ENCODE measurements at regions not wholly inside any gene's neighbourhood (a gene's known extent, or its start where the extent isn't known, plus 50 kb on each side); places are given as distances from the start of the nearest gene placed in this dataset.

DNA sequence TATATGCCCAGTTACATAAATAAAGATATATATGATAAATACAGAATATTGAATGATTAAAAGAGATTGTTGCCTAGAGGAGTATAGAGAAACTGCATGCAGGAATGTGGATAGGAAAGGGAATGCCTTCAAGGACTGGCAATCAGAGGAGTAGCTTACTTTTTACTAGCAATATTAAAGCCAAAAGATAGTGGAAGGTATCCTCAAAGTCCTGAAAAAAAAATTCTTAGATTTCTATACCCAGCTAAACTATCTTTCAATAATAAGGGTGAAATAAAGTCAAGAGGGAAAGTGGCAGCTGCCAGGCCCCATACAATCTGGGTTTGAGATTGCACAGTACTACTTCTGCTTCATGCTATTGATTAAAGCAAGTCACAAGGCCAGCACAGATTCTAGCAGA lies 733.2 kb downstream of the GATA3 start:
- Histone ChIP-seq H4K20me1 (ENCODE audit: insufficient read depth, low read length) (no peaks in the 10 kb centered on the region), H3K36me3 (ENCODE audit: insufficient read depth, low read length) (no peaks in the 10 kb centered on the region), H2AFZ (ENCODE audit: low read length) (no peak overlapping the region), H3K9ac (ENCODE audit: low read length) (no peak overlapping the region), H3K4me2 (ENCODE audit: low read length) (no peak overlapping the region), H3K4me3 (ENCODE audit: low read depth, low read length, poor library complexity, severe bottlenecking) (no peak overlapping the region), H3K27ac (ENCODE audit: low read depth, low read length, poor library complexity, severe bottlenecking) (no peak overlapping the region), H3K79me2 (ENCODE audit: insufficient read depth, low read length) (no peaks in the 10 kb centered on the region), H3F3A (ENCODE audit: insufficient read depth, low read length) (no peaks in the 10 kb centered on the region), H3K27me3 (ENCODE audit: insufficient read depth, low read length) (no peaks in the 10 kb centered on the region), H3K9me2 (ENCODE audit: low read depth, low read length) (no peaks in the 10 kb centered on the region), H3K4me1 (ENCODE audit: insufficient read depth, low read length, severe bottlenecking) (no peaks in the 10 kb centered on the region), H3K9me3 (ENCODE audit: low read length) (no peaks in the 10 kb centered on the region)
- TF ChIP-seq, protein P1, sequence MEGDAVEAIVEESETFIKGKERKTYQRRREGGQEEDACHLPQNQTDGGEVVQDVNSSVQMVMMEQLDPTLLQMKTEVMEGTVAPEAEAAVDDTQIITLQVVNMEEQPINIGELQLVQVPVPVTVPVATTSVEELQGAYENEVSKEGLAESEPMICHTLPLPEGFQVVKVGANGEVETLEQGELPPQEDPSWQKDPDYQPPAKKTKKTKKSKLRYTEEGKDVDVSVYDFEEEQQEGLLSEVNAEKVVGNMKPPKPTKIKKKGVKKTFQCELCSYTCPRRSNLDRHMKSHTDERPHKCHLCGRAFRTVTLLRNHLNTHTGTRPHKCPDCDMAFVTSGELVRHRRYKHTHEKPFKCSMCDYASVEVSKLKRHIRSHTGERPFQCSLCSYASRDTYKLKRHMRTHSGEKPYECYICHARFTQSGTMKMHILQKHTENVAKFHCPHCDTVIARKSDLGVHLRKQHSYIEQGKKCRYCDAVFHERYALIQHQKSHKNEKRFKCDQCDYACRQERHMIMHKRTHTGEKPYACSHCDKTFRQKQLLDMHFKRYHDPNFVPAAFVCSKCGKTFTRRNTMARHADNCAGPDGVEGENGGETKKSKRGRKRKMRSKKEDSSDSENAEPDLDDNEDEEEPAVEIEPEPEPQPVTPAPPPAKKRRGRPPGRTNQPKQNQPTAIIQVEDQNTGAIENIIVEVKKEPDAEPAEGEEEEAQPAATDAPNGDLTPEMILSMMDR (IDR thresholded peaks at IDR 0.05; ENCODE audit: low read length) = no peak
- TF ChIP-seq EZH2 (IDR thresholded peaks at IDR 0.05; ENCODE audit: borderline replicate concordance, low read length) = no peak

DNA sequence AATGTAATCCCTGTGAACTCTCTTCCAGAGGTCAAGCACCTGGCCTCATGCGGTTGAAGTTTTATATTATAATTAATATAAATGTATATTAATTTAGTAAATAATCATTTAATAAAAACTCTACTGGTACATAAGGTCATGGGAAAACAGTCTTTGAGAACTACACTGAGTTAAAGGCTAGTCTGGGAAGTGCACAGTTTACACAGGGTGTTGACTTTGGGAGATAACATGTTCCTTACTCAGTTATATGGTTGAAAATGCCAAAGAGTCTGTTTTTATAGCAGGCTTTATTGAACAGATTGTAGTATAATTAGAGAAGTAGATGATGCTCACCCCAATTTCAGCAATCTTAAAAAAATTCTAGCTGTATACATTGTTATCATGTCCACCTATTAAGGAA lies 735.9 kb downstream of the GATA3 start:
- H3K9me2 ChIP-seq (ENCODE audit: low read depth, low read length) = no peaks in the 10 kb centered on the region
- H3F3A ChIP-seq (ENCODE audit: insufficient read depth, low read length) = no peaks in the 10 kb centered on the region
- no peaks in the 10 kb centered on the region for H3K9me3 ChIP-seq (ENCODE audit: low read length)
- no peaks in the 10 kb centered on the region for H3K79me2 ChIP-seq (ENCODE audit: insufficient read depth, low read length)
- no peaks in the 10 kb centered on the region for H4K20me1 ChIP-seq (ENCODE audit: insufficient read depth, low read length)
- H3K36me3 ChIP-seq (ENCODE audit: insufficient read depth, low read length) = no peaks in the 10 kb centered on the region
- H3K27me3 ChIP-seq (ENCODE audit: insufficient read depth, low read length) = no peaks in the 10 kb centered on the region
- no peak overlapping the region for H2AFZ ChIP-seq (ENCODE audit: low read length)
- no peaks in the 10 kb centered on the region for H3K4me1 ChIP-seq (ENCODE audit: insufficient read depth, low read length, severe bottlenecking)
- TF ChIP-seq, protein P1 (IDR thresholded peaks at IDR 0.05; ENCODE audit: low read length) = no peak
- TF ChIP-seq EZH2 (IDR thresholded peaks at IDR 0.05; ENCODE audit: borderline replicate concordance, low read length) = no peak
- no peak overlapping the region for H3K4me2 ChIP-seq (ENCODE audit: low read length)
- H3K27ac ChIP-seq (ENCODE audit: low read depth, low read length, poor library complexity, severe bottlenecking) = no peak overlapping the region
- no peak overlapping the region for H3K4me3 ChIP-seq (ENCODE audit: low read depth, low read length, poor library complexity, severe bottlenecking)
- H3K9ac ChIP-seq (ENCODE audit: low read length) = no peak overlapping the region

DNA sequence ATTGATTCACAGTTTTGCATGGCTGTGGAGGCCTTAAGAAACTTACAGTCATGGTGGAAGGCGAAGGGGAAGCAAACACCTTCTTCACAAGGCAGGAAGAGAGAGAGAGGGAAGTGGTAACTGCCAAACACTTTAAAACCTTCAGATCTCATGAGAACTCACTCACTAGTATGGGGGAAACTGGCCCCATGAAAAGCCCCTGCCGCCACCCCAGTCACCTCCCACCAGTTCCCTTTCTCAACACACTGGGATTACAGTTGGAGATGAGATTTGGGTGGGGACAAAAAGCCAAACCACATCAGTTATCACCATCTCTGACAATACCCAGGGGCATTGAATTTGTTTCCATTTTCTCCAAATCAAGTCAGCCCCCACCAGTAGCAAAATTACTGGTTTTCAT lies 740.4 kb downstream of the GATA3 start:
- no peaks in the 10 kb centered on the region for H3K79me2 ChIP-seq (ENCODE audit: insufficient read depth, low read length)
- no peaks in the 10 kb centered on the region for H3F3A ChIP-seq (ENCODE audit: insufficient read depth, low read length)
- H3K9me3 ChIP-seq (ENCODE audit: low read length) = no peaks in the 10 kb centered on the region
- no peaks in the 10 kb centered on the region for H3K9me2 ChIP-seq (ENCODE audit: low read depth, low read length)
- H3K27ac ChIP-seq (ENCODE audit: low read depth, low read length, poor library complexity, severe bottlenecking) = no peak overlapping the region
- H3K4me3 ChIP-seq (ENCODE audit: low read depth, low read length, poor library complexity, severe bottlenecking) = no peak overlapping the region
- no peaks in the 10 kb centered on the region for H3K27me3 ChIP-seq (ENCODE audit: insufficient read depth, low read length)
- TF ChIP-seq, protein P1 (IDR thresholded peaks at IDR 0.05; ENCODE audit: low read length) = no peak
- no peak for TF ChIP-seq EZH2 (IDR thresholded peaks at IDR 0.05; ENCODE audit: borderline replicate concordance, low read length)
- no peak overlapping the region for H2AFZ ChIP-seq (ENCODE audit: low read length)
- H3K4me1 ChIP-seq (ENCODE audit: insufficient read depth, low read length, severe bottlenecking) = no peaks in the 10 kb centered on the region
- no peak overlapping the region for H3K9ac ChIP-seq (ENCODE audit: low read length)
- H3K4me2 ChIP-seq (ENCODE audit: low read length) = no peak overlapping the region
- H4K20me1 ChIP-seq (ENCODE audit: insufficient read depth, low read length) = no peaks in the 10 kb centered on the region
- H3K36me3 ChIP-seq (ENCODE audit: insufficient read depth, low read length) = no peaks in the 10 kb centered on the region
